D721Med (cell line): ENCODE measurements at regions not wholly inside any gene's neighbourhood (a gene's known extent, or its start where the extent isn't known, plus 50 kb on each side); places are given as distances from the start of the nearest gene placed in this dataset.

Source experiments
- DNase-seq: peaks from one replicate; pipeline ENCODE4 v3.0.0; 2011; ENCODE audit warnings: low spot score; ENCODE audit not compliant: insufficient read length
- FAIRE-seq: peaks from 2 replicates; lab custom pipeline; 2011; peaks lifted over from hg19 to GRCh38; lab: Jason Lieb, UNC
- CTCF ChIP-seq: IDR thresholded peaks from 2 replicates; pipeline ENCODE4 v1.5.1; 2012; ENCODE audit warnings: mild to moderate bottlenecking, control low read depth; ENCODE audit not compliant: insufficient read depth; ENCODE audit errors: missing control alignments

DNA sequence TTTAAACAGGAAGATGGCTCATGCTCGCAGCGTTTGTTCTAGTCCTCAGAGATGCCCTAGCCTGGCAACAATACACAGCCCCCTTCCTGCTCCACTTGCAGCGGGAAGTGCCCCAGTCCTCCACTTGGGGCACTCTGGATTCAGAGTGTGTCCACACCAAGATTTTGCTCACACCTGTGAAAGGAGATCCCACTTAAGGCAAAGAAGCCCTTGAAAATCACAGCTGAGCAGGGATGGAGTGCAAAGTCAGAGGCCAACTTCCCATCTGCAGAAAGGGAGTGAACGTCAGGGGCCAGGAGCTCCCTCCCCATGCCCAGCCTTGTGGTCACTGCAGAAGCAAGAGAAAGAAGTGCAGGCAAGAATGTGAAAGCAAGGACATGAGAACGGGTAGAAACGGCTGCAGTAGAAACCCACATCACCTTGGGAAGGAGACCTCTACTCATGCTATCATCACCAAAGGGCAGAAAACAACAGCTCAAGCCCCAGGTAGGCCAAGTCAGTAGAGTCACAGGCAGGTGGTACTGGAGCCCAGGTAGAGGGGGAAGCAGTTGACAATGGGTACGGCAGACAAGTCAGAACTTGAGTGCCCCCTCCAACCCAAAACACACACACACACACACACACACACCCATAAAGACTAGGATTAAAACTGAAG is 157.4 kb downstream of the BUD13 start:
- FAIRE-seq = no peak
- DNase-seq = no peak
- TF ChIP-seq CTCF = no peak

GRCh38 chr11:116614306-116615210 is 158.2 kb downstream of the BUD13 start:
- TF ChIP-seq CTCF = no peak
- DNase-seq = no peak
- no peak for FAIRE-seq

DNA sequence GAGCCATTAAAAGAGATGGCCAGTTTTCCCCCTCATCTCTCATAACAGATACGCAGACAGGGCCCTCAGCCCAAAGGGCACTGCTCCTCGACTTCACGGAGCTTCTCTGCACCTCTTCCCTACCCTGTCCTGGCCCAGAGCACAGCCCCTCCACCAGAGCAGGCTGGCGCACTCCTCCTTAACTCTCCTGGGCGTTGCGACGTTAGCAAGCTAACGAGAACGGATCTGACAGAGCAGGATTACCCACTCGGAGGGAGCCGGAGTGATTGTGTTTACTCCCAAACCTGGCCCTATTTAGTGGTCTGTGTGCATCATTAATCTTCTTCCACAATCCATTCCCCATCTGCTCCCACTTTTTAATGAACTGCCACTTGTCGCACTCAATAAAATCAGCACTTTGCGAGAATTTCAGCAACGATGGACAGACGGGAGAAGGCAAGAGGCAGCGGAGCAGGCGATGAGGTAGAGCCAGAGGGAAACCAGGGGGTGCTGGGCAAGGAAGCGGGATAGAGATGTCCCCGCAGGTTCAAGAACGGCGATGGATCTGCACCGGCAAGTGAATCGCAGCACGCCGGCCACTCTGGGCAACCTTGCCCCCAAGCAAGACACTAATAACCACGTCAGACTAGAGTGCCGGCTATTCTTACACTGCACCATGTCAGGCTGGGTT is 159.4 kb downstream of the BUD13 start:
- peak; percentile 81 for DNase-seq

DNA sequence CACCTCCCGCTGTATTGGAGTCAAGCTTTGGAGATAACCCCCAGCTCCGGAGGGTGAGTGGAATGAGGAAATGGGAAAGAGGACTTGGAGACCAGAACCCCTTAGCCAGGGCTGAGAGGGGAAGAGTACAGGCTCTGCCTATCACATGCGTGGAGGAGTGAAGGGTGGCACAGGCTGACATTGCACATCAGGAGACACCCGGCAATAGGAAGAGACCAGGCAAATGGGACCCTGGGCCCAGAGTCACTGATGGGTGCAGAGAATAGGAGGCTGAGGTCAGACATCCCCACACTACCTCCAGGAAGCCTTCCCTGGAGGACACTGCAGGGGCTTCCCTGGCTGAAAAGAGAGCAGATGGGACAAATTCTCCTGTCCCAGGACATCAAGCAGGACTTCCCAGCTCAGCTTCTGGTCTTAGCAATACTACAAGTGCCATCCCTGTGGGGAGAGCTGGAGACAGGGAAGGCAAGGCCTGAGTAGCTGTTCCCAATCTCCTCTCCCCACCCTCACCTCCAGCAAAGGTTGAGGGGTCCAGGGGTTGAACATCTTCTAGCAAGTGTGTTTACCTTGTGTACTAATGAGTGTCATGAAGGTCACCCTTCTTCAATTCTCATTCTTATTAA is 160.7 kb downstream of the BUD13 start:
- no peak for FAIRE-seq
- TF ChIP-seq CTCF = no peak
- DNase-seq = no peak

More for the DNA sequence above, 159.4 kb downstream of the BUD13 start:
- FAIRE-seq = peak; percentile 90
- TF ChIP-seq CTCF = no peak

DNA sequence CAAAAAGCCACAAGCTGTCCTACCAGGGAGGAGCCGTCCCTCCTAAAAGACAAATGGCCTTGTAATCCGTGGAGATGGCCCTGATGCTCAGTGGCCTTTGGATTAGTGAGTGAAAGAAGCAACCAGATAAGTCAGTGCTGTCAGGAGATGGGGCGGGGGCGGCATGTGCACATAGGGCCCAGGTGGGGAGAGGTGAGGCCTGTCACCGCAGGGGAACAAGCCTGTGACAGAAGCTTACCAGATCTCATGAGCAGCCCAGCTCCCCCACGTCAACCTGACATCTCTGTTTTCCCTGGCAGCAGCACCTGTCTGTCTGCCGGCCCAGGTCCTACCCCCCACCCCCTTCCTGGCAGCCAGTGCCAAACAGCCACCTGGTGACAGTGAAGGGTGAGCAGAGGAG is 162.6 kb downstream of the BUD13 start:
- no peak for DNase-seq

GRCh38 chr11:116607027-116607426 is 165.8 kb downstream of the BUD13 start:
- no peak for DNase-seq
- no peak for FAIRE-seq

More for the DNA sequence above, 162.6 kb downstream of the BUD13 start:
- TF ChIP-seq CTCF = no peak
- no peak for FAIRE-seq

More at GRCh38 chr11:116607027-116607426, 165.8 kb downstream of the BUD13 start:
- no peak for TF ChIP-seq CTCF
